Activated naive CD8-positive, alpha-beta T cell treated with anti-CD3 and anti-CD28 coated beads for 36 hours (primary cell): ENCODE measurements at regions not wholly inside any gene's neighbourhood (a gene's known extent, or its start where the extent isn't known, plus 50 kb on each side); places are given as distances from the start of the nearest gene placed in this dataset.

Source experiments
- DNase-seq: peaks from one replicate; pipeline ENCODE4 v3.0.0; 2021
- H3K27ac Mint-ChIP-seq: one replicate; pipeline ENCODE4 v1.8.0; 2022; ENCODE audit warnings: mild to moderate bottlenecking, moderate library complexity, mixed read lengths
- H3K27me3 Mint-ChIP-seq: one replicate; pipeline ENCODE4 v1.8.0; 2022; ENCODE audit warnings: mild to moderate bottlenecking, mixed read lengths
- H3K36me3 Mint-ChIP-seq: one replicate; pipeline ENCODE4 v1.8.0; 2021; ENCODE audit warnings: mild to moderate bottlenecking, mixed read lengths
- H3K4me1 Mint-ChIP-seq: one replicate; pipeline ENCODE4 v1.8.0; 2021; ENCODE audit warnings: mixed read lengths
- H3K4me3 Mint-ChIP-seq: one replicate; pipeline ENCODE4 v1.8.0; 2022; ENCODE audit warnings: mild to moderate bottlenecking, moderate library complexity, mixed read lengths
- H3K9me3 Mint-ChIP-seq: one replicate; pipeline ENCODE4 v1.8.0; 2022; ENCODE audit warnings: mixed read lengths

DNA sequence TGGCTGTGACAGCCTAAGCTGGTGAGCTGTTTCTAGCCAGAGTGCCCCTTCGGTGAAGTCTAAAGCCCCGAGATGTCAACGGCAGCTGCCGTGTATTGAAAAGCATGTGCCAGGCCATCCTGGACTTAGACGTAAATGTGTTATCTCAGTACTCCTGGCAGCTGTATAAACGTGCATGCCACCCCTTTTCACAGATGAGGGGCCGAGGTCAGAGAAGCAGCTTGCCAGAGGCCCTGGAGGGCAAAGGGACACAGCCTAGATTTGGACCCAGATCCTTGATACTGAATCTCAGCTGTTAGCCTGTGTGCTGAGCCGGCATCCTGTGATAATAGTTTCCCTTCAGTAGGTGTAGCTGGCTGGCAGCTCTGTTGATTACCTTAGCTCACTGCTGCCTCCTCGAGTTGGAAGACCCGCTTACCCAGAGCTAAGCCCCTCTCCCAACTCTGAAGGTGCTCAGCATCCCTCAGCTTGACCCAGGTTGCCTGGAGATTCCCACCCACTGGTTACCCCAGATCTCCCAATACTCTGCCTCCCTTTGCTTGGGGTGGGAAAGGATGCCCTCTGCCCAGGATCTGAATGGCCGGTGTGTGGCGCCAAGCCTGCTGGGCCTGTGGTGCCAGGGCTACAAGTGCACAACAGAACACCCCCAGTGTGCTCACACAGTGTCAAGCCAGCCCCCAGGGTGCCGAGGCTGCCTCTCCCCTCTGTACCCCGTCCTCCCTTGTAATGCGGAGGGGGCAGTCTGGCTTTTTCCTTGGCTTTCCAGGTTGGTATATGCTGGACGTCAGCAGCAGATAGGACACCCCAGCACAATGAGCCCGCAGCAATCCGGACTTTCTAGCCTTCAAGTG lies 59.8 kb upstream of the WNT7B start:
- Mint-ChIP-seq H3K27me3 (no peaks in the 10 kb centered on the region), H3K36me3 (no peaks in the 10 kb centered on the region), H3K4me1 (peaks cover 14% of the 10 kb centered on the region), H3K9me3 (no peaks in the 10 kb centered on the region), H3K4me3 (peak overlapping the region; percentile 84), H3K27ac (peak overlapping the region; percentile 82)
- peak; percentile 53 for DNase-seq

DNA sequence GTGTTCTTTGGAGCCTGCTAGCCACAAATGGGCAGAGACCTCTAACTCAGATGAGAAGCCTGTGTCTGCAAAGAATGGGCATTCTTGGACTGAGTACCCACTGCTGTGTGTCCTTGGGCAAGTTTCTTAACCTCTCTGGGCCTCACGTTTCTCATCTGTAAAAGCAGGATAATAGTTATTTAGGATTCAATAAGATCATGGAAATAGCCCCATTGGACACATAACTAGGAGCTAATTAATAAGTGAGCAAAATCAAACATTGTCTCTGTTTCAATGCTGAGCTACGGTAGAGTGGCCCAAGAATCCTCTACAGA lies 61.2 kb upstream of the WNT7B start:
- H3K4me3 Mint-ChIP-seq = no peak overlapping the region
- H3K27ac Mint-ChIP-seq = no peak overlapping the region
- H3K27me3 Mint-ChIP-seq = no peaks in the 10 kb centered on the region
- no peak for DNase-seq
- H3K9me3 Mint-ChIP-seq = no peaks in the 10 kb centered on the region
- peaks cover 14% of the 10 kb centered on the region for H3K4me1 Mint-ChIP-seq
- H3K36me3 Mint-ChIP-seq = no peaks in the 10 kb centered on the region

DNA sequence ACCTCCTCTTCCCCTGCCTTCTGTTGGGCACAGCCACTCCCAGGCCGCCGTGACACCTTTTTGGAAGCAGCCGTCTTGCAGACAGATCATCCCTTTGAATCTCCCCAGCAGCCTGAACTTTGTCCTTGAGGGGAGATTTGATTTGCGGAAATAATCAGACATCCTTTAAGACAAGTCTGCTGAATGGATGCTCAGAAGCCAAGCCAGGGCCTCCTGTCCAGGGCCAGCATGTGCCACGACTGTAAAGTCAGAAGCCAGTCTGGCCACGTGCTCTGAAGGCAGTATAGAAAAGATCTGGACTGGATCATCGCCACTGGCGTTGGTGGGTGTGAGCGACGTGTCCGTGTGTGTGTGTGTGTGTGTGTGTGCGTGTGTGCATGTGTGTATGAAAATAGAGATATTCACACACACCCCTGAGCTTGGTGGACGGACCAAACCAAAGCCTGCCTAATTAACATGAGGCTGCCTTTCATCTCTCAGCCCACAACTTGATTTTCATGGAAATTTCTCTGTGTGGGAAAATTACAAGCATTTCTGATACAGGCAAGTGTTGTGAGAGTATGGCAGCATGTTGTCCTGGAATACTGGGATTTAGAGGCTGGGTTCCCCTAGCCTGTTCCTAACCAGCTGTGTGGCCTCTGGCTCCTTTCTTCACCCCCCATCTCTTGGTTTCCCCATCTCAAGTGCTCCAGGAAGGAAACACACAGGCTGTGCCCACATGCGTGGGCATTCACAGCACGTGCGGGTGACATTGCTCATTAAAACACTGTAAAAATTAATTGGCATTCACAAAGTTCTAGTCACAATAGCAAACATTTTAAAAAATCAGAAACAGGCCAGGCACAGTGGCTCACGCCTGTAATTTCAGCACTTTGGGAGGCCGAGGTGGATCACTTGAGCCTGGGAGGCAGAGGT lies 61.8 kb upstream of the WNT7B start:
- H3K27ac Mint-ChIP-seq = no peak overlapping the region
- H3K4me1 Mint-ChIP-seq = peaks cover 19% of the 10 kb centered on the region
- H3K4me3 Mint-ChIP-seq = no peak overlapping the region
- H3K27me3 Mint-ChIP-seq = no peaks in the 10 kb centered on the region
- no peaks in the 10 kb centered on the region for H3K36me3 Mint-ChIP-seq
- no peaks in the 10 kb centered on the region for H3K9me3 Mint-ChIP-seq
- no peak for DNase-seq

DNA sequence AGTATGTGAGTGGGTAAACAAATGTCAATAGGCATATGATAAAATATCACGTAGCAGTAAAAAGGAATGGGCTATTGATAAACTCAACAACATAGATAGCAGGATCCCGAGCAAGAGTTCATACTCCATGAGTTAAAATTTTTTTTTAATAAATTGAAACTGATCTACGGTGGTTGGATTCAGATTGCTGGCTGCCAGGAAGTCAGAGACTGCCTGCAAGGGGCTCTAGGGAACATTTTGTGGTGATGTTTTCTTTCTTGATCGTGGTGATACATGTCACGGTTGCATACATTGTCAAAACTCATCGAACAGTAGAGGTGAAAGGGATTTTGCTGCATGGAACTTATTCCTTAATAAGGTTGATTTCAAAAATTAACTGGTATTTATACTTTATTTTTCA lies 62.6 kb upstream of the WNT7B start:
- no peaks in the 10 kb centered on the region for H3K9me3 Mint-ChIP-seq
- peaks cover 22% of the 10 kb centered on the region for H3K4me1 Mint-ChIP-seq
- no peak overlapping the region for H3K27ac Mint-ChIP-seq
- no peak overlapping the region for H3K4me3 Mint-ChIP-seq
- no peaks in the 10 kb centered on the region for H3K36me3 Mint-ChIP-seq
- no peaks in the 10 kb centered on the region for H3K27me3 Mint-ChIP-seq
- no peak for DNase-seq

DNA sequence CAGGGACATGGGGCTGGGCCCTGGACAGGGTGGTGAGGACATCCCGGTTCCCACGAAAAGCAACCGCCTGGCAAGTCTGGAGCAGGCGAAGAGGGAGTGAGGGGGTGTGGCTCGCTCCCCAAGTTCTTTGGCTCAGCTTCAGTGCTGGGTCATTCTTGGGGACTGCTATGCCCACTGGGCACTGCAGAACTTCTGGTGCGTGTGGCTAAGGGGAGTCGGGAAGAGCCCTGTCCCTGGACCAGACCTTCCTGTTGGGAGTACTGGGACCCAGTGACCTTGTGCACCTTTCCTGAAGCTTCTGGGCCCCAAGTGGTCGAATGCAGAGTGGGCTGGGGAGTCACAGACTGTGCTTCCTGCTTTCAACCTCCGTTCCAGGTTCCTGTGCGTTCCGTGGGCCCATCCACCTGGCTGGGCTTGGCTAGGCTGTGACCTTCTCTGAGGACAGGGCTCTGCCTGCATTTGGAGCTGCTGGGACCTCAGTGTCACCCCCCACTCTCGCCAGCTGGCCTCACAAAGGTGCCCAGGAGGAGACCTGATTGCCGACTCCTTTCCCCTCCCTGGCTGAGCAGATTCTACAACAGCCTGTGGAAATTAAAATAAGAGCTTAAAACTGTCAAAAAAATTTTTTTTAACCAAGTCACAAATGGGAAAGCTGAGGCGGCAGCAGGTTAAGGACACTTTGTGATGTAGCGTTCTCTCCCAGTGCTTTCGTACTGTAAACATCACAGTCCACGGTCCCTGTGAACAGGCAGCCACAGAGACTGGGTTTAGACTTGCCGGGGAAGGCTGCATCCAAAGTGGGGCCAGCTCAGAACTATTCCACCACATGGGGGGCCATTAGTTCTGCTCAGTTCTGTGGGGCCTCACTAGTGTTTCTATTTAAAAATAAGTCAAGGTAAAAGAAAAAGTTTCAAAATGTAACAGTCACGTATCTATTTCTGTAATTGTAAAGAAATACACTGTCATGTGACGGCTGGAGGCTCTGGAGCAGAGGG lies 63.8 kb upstream of the WNT7B start:
- H3K4me1 Mint-ChIP-seq = peaks cover 15% of the 10 kb centered on the region
- H3K4me3 Mint-ChIP-seq = no peak overlapping the region
- no peaks in the 10 kb centered on the region for H3K9me3 Mint-ChIP-seq
- H3K27ac Mint-ChIP-seq = no peak overlapping the region
- H3K27me3 Mint-ChIP-seq = no peaks in the 10 kb centered on the region
- no peaks in the 10 kb centered on the region for H3K36me3 Mint-ChIP-seq
- no peak for DNase-seq

DNA sequence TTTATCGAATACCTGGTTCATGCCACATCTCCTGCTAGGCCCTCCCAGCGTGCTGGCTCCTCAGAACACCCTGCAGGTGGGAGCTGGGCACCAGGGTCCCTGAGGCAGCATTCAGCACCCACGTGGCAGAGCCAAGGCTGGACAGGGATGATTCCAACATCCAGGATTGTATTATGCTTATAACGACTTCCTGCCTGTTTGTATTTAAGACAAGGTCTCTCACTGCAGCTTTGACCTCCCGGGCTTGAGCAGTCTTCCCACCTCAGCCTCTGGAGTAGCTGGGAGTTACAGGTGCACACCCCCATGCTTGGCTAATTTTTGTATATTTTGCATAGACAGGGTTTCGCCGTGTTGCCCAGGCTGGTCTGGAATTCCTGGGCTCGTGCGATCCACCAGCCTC lies 64.7 kb upstream of the WNT7B start:
- peaks cover 15% of the 10 kb centered on the region for H3K4me1 Mint-ChIP-seq
- H3K36me3 Mint-ChIP-seq = no peaks in the 10 kb centered on the region
- H3K27me3 Mint-ChIP-seq = no peaks in the 10 kb centered on the region
- H3K27ac Mint-ChIP-seq = no peak overlapping the region
- H3K4me3 Mint-ChIP-seq = no peak overlapping the region
- no peaks in the 10 kb centered on the region for H3K9me3 Mint-ChIP-seq
- DNase-seq = no peak

DNA sequence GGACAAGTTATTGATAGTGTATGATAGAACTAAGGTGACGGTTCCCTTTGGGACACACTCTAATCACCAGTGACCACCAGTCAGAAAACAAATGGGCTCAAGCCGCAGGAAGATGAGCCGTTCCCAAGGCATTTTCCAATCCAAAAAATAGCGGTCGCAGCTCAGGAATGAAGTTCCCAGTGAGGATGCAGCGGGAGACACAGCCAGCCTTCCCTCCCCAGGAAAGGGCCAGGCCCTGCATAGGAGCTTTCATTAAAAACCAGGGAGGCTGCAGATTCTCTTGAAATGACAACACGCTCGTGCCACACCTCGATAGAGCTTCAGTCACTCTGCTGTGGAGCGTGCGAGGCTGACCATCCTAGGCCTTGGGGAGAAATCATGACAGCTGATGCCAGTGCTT lies 65.8 kb upstream of the WNT7B start:
- H3K27ac Mint-ChIP-seq = no peak overlapping the region
- H3K9me3 Mint-ChIP-seq = no peaks in the 10 kb centered on the region
- peaks cover 8% of the 10 kb centered on the region for H3K4me1 Mint-ChIP-seq
- no peak overlapping the region for H3K4me3 Mint-ChIP-seq
- H3K36me3 Mint-ChIP-seq = no peaks in the 10 kb centered on the region
- DNase-seq = no peak
- H3K27me3 Mint-ChIP-seq = no peaks in the 10 kb centered on the region

DNA sequence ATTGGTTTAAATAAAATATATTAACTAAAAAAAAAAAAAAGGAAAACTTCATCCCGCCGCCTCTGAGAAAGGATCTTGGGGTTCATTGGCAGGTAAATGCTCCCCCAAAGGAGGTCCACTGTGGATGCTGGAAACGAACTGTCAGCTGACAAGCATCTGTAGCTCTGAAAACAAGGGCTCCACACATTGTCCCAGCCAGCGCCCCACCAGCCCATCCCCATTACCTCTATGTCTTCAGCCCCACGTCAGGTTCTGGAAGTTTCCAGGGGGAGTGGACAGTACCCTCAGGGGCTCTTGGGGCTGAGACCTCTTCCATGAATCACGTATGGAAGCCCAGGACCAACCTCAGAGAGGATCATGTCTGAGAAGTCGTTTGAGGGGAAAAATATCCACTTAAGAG lies 66.4 kb upstream of the WNT7B start:
- Mint-ChIP-seq H3K4me3 (peak overlapping the region; percentile 80), H3K36me3 (no peaks in the 10 kb centered on the region), H3K9me3 (no peaks in the 10 kb centered on the region), H3K27me3 (no peaks in the 10 kb centered on the region), H3K4me1 (peaks cover 8% of the 10 kb centered on the region), H3K27ac (peak overlapping the region; percentile 75)
- DNase-seq = no peak

DNA sequence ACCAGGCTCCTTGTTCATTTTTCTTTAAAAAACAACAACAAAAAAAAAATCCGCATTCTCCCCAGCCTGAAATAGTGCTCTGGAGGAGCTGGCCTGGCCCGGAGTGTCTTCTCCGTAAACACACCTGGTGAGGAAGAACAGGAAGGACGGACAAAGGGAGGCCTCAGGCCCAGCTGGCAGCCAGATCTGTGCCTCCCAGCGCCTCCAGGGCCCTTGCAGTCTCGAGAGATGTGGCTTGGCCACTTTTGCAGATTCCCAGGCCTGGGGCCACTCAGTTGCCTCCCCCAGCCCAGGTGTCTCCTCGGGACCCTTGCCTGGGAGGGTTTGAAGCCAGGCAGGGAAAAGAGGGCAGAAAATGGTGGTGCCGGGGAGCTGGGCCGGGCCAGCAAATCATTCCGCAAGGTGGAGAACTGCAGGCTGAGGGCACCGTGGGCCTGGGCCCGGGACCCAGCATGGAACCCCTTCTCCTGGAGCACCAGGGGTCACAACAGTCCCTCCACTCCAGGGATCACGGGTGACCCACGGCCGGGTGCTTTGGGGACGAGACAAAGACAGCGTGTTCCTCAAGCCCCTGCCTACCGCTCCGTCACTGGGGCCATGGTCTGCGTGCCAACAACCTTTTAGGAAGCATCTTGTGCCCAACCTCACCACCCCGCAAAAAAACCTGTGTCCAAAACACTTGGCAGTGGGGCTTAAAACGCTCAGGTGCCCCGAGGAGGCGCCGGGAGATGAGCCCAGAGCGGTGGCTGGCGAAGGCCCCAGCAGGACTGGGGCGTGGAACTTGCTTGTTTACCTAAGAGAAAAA lies 67.1 kb upstream of the WNT7B start:
- Mint-ChIP-seq H3K4me1 (peaks cover 8% of the 10 kb centered on the region), H3K4me3 (peak overlapping the region; percentile 80), H3K9me3 (no peaks in the 10 kb centered on the region), H3K36me3 (no peaks in the 10 kb centered on the region), H3K27me3 (no peaks in the 10 kb centered on the region), H3K27ac (peak overlapping the region; percentile 75)
- no peak for DNase-seq

DNA sequence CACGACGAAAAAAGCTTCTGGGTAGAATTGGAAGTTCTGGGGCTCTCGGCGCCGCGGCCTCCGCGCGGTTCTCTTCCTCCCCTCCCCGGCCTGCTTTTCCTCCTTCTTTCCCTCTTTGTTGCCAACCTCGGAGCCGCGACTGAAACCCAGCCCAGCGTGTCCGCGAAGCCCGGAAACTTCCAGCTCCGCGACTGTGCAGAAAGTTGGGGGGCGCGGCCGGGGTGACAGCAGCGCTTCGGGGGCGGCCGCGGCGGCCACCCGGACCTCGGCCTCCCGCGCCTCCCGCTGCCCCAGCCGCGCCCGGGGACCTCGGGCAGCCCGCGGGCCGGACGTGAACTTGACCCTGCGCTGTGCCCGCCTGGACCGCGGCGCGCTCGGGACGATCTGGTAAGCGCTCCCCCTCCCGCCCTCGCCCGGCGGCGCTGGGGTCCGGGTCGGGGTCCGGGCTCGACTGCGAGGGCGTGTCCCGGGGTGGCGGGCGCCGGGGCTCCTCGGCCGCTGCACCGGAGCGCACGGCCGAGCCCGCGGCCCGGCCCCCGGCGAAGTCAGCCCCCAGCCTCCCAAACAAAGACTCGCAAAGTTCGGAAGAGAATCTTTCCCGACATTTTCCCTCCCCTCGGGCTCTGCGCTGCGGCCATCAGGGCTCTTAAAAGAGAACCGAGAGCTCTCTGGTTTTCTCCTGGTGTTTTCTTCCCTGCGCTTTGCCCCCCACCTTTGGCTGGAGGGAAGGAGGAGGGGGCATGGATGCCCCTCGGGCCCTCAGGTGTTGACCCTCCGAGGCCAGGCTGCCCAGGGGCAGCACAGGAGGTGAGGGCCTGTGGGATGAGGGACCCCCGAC lies 67.9 kb upstream of the WNT7B start:
- H3K4me1 Mint-ChIP-seq = peaks cover 8% of the 10 kb centered on the region
- no peaks in the 10 kb centered on the region for H3K9me3 Mint-ChIP-seq
- DNase-seq = peak; percentile 48
- H3K27me3 Mint-ChIP-seq = no peaks in the 10 kb centered on the region
- no peaks in the 10 kb centered on the region for H3K36me3 Mint-ChIP-seq
- H3K27ac Mint-ChIP-seq = peak overlapping the region; percentile 75
- H3K4me3 Mint-ChIP-seq = peak overlapping the region; percentile 80

DNA sequence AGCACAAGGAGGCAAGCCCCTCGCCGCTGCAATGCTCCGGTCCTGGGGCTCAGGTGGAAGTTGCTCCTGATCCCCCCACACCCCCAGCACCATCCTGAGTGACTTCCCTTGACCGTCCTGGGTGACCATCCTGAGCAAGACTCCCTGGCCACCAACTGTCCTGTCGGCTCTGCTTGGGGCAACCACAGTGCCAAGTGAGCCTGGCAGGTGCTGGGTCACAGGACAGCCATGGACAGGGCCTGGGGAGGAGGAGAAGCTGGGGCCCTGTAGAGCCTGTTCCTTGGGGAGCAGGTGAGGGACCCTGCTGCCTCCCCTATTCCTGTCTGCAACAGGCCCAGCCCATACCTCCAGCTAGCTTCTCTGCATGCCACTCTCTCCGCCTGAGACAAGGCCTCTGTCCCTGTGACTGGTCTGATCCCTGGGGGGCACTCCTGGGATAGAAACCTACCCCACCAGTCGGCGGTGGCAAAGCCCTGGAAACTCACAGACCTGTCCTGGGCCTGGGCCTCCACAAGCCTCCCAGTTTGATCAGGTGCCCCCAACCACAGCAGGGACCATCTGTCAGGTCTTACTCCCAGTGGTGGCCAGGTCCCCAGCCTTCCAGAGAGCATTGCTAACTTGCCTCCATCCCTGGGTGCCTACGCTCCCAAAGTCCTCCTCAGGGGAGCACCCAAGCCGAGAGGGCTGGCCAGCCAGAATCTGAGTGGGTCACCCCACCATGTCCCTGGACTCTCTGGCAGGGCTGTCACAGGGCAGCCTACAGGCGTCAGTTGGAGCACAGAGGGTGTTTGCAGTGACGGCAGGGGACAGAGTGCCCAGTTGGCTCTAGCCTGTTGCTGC lies 68.7 kb upstream of the WNT7B start:
- peaks cover 10% of the 10 kb centered on the region for H3K4me1 Mint-ChIP-seq
- H3K36me3 Mint-ChIP-seq = no peaks in the 10 kb centered on the region
- no peak for DNase-seq
- H3K9me3 Mint-ChIP-seq = no peaks in the 10 kb centered on the region
- H3K27ac Mint-ChIP-seq = no peak overlapping the region
- peak overlapping the region; percentile 64 for H3K4me3 Mint-ChIP-seq
- no peaks in the 10 kb centered on the region for H3K27me3 Mint-ChIP-seq

DNA sequence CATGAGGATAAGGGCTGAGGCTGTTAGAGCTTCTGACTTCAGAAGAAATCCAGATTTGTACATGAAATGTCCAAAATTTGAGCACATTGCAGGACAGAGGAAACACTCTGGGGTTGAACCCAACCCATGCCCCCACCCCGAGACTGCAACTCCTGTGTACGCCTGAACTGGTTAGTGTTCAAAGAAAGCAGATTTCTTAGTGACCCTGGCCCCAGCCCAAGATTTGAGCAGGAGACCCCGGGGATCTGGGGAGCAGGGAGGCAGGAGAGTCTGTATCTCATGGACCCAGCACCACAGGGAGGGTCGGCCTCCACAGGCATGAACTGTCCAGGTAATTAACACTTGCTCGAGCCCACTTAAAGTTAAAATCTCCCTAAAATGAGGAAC lies 69.3 kb upstream of the WNT7B start:
- H3K27me3 Mint-ChIP-seq = no peaks in the 10 kb centered on the region
- no peak overlapping the region for H3K4me3 Mint-ChIP-seq
- H3K27ac Mint-ChIP-seq = no peak overlapping the region
- H3K9me3 Mint-ChIP-seq = no peaks in the 10 kb centered on the region
- peaks cover 13% of the 10 kb centered on the region for H3K4me1 Mint-ChIP-seq
- DNase-seq = no peak
- no peaks in the 10 kb centered on the region for H3K36me3 Mint-ChIP-seq

DNA sequence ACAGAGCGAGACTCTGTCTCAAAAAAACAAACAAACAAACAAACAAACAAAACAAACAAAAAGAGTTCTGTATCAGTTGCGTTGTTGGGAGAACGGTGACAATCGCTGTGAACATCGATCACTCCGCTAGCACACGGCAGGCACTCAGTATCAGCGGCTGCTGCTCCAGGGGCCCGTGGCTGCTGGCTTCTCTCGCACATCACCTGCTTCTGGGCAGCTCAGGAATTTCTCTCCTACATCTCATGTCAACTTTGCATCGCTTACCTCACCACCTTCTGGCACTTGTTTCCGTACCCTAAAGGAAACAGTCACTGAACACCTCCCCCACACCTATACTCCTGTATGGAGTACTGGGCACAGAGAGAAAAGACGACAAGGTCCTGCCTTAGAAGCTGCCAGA lies 70.3 kb upstream of the WNT7B start:
- H3K27ac Mint-ChIP-seq = no peak overlapping the region
- no peaks in the 10 kb centered on the region for H3K27me3 Mint-ChIP-seq
- DNase-seq = no peak
- H3K9me3 Mint-ChIP-seq = no peaks in the 10 kb centered on the region
- H3K4me1 Mint-ChIP-seq = peaks cover 17% of the 10 kb centered on the region
- no peaks in the 10 kb centered on the region for H3K36me3 Mint-ChIP-seq
- no peak overlapping the region for H3K4me3 Mint-ChIP-seq
